Vagina (tissue), 2 donors: ENCODE measurements at regions not wholly inside any gene's neighbourhood (a gene's known extent, or its start where the extent isn't known, plus 50 kb on each side); places are given as distances from the start of the nearest gene placed in this dataset.

ENCODE experiments used
- POLR2A ChIP-seq, 2 donors: fragments of 450-650 bp; IDR thresholded peaks; one replicate each; pipeline ENCODE4 v1.6.1; 2017; ENCODE audit warnings: antibody characterized with exemption in 2 of 2, mild to moderate bottlenecking in 2 of 2, moderate library complexity in 2 of 2
- POLR2AphosphoS5 ChIP-seq, 2 donors: sonication (generic); formaldehyde crosslinking; IDR thresholded peaks; one replicate each; pipeline ENCODE4 v1.9.0; 2017; ENCODE audit warnings: antibody characterized with exemption in 2 of 2, mild to moderate bottlenecking in 2 of 2, low read depth in 1 of 2; ENCODE audit not compliant: insufficient read depth in 1 of 2
- TF ChIP-seq, protein P1 (sequence below), 3 experiments: fragments of 450-650 bp in 2 of 3; fragments of 200-600 bp in 1 of 3; sonication (generic) in 1 of 3; IDR thresholded peaks; one replicate each; pipeline ENCODE4 v1.5.1; 2017 to 2019; ENCODE audit warnings: antibody characterized with exemption in 3 of 3, mild to moderate bottlenecking in 2 of 3, moderate library complexity in 2 of 3

- TF ChIP-seq, protein P1, sequence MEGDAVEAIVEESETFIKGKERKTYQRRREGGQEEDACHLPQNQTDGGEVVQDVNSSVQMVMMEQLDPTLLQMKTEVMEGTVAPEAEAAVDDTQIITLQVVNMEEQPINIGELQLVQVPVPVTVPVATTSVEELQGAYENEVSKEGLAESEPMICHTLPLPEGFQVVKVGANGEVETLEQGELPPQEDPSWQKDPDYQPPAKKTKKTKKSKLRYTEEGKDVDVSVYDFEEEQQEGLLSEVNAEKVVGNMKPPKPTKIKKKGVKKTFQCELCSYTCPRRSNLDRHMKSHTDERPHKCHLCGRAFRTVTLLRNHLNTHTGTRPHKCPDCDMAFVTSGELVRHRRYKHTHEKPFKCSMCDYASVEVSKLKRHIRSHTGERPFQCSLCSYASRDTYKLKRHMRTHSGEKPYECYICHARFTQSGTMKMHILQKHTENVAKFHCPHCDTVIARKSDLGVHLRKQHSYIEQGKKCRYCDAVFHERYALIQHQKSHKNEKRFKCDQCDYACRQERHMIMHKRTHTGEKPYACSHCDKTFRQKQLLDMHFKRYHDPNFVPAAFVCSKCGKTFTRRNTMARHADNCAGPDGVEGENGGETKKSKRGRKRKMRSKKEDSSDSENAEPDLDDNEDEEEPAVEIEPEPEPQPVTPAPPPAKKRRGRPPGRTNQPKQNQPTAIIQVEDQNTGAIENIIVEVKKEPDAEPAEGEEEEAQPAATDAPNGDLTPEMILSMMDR (IDR thresholded peaks at IDR 0.05), result no peak
- TF ChIP-seq POLR2AphosphoS5 (IDR thresholded peaks at IDR 0.05; ENCODE audit: insufficient read depth in 1 of 2, low read depth in 1 of 2) (no peak), POLR2A (IDR thresholded peaks at IDR 0.05) (no peak)
These were observed 596.6 kb upstream of the ZNF608 start for GRCh38 chr5:125343015-125343414.
